Fibroblast of skin of left biceps (primary cell): ENCODE measurements at regions not wholly inside any gene's neighbourhood (a gene's known extent, or its start where the extent isn't known, plus 50 kb on each side); places are given as distances from the start of the nearest gene placed in this dataset.
A peak's percentile ranks its signal among the peaks of the same experiment; 100 is the strongest.

Source experiments
- DNase-seq, 2 experiments: peaks; one replicate each; pipeline ENCODE4 v3.0.0-alpha.2; 2013; ENCODE audit warnings: low read depth in 2 of 2

DNA sequence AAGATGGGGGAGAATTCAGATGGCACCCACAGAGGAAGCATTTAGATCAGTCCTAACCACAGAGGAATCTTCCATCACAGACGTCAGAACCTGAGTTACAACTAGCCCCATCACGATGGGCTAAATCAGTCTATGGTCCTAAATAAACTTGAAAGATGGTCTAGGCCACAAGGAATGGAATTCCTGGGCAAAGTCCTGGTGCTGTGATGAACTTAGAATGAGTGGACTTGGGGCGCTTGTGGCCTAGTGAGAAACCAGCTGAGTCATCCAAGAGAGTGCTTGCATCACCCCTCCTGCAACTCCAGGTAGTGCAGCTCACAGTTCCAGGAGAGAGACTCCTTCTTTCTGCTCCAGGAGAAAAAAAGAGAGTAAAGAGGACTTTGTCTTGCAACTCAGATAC, 722.9 kb upstream of the RGMB start:
- DNase-seq, result no peak

DNA sequence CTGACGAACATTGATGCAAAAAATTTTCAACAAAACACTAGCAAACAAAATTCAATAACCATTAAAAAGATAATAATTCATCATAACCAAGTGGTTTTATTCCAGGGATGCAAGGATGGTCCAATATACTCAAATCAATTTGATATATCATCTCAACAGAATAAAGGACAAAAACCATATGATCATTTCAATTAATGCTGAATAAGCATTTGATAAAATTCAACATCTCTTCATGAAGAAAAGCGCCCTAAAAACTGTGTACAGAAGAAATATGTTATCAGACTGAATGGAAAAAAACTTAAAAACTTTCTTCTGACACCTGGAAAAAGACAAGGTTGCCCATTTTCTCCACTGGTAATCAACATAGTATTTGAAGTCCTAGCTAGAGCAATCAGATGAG, 720.3 kb upstream of the RGMB start:
- DNase-seq, result no peak

DNA sequence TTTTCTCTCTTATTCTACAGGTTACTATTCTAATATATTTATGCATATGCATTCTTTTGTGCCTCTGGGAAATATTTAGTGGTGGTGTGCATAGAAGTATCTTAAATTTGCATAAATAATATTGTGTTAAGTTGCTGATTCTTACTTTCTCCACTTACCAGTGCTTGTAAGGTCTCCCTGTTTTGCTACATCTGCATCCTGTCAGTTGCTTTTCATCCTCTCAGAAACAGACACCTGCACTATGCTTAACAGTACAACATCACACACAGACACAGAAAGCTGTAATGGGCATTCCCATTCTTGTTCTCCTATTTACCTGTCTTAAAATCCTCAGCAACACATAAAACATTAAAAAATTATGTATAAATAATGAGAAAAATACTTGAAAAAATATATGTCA, 713.3 kb upstream of the RGMB start:
- no peak for DNase-seq

DNA sequence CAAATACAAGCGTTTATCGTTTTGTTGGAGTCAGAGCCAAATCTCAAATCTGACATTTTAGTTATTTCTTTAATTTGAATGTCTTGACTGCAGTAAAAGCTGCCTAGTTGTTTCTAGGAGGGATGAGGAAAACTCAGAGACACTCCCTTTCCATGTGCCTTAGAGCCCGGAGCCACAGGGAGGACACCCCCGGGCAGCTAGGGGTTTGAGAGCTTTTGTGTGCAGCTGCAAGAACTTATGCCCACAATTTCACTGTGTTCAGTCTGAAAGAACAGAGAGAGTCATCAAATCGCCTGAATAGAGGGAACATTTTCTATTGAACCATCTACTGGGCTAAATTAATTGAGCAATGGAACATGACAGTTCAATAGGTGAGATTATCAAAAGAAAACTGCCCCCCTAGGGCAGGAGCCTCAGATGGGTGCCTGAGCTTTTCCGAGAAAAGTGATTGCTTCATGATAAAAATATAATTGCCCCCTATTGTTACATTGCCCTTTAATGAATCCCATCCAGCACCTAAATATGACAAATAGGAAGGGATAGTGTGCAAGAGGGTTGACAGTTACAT, 709.3 kb upstream of the RGMB start:
- DNase-seq, result no peak

DNA sequence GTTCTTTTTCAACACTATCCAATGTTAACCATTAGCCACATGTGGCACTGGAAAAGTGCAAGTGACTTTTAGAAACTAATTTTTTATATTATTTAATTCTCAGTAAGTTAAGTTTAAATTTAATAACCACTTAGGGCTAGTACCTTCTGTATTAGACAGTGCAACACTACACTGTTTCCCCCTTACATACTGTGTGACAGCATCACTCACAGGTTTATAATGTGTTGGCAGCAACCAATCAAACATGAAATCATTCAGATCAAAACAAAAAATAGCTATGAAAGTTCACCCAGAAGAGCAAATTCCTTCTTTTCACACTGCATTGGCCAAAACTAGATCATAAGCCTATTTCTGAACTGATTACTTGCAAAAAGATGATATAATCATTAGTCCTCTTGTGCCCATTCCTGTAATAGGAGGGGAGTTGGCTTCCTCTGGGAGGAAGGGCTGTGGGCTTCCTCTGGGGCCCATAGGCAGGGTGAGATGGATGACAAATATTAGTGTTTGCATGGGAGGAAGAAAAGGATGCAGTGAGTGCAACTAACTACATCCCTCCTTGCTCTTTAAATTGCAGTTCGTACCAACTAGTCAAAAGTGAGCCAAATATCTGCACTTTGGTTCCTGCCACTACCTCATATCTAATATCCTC, 708.1 kb upstream of the RGMB start:
- DNase-seq, result peak; percentile 12 to 15

DNA sequence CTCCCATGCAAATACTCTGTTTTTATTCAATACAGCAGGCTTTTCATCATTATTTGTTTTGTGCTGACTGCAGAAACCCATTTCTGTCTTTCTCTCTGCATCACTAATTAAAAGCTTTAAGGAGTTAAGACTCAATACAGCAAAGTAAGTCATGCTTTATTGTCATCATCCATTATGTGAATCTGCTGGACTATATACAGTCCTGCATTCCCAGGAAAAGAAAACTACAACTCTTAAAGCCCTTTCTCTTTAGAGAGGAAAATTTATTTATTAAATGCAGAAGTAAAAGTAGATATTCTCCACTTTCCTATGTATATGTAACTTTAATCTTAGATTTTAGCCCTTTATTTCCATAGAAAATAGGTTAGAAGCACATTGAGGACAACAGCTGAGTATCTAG, 706.6 kb upstream of the RGMB start:
- DNase-seq, result no peak

DNA sequence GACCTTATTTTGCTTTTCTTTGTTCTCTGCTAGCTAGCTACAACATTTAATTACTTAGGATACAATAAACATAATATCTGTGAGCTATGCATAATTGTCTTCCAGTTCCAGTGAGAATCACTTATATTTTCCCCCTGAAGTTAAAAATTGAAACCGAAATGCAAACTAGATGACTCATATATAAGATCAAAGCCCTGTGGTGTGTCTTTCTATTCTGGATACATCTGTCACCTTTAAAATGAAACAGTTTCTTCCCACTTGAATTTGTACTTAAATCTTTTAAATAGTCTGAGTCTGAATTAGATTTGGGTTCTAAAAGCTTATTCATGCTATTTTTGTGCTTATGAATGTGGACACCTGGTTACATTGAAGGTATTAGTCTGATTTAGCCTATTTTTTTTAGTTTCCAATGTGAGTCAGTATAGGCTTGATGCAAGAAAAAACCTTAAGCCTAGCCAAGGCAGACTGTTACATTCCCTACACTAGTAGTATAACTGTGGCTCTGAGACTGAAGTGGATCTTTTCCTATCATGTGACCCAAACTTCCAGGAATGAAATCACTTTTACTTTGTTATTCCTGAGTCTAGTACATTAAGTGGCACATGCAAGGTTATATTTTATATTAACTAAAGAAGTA, 703.5 kb upstream of the RGMB start:
- DNase-seq, result no peak

DNA sequence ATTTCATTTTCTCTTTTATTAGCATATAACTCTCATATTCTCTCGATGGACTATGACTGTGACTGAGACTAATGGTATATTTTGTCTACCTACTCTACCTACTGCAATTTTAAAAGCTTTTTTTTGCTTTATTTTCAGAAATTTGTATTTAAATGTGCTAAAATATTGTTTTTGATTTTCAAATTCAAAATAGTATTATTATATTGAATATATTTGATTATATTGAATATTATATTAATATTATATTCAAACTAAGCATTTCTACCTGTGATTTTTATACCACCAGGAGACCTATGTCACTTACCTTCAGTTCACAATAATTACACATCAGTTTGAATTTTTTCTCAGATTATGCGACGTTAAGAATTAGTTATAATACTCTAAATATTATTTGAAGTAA, 700.5 kb upstream of the RGMB start:
- DNase-seq, result no peak

DNA sequence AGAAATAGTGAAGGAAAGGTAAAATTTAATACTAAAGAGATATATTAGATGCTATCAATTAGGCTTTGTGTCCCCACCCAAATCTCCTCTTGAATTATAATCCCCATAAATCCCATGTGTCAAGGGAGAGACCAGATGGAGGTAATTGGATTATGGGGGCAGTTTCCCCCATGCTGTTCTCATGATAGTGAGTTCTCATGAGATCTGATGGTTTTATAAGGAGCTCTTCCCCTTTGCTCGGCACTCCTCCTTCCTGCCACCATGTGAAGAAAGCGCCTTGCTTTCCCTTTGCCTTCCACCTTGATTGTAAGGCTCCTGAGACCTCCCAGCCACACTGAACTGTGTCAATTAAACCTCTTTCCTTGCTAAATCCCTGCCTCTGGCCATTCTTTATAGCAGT, 697.0 kb upstream of the RGMB start:
- DNase-seq, result no peak

DNA sequence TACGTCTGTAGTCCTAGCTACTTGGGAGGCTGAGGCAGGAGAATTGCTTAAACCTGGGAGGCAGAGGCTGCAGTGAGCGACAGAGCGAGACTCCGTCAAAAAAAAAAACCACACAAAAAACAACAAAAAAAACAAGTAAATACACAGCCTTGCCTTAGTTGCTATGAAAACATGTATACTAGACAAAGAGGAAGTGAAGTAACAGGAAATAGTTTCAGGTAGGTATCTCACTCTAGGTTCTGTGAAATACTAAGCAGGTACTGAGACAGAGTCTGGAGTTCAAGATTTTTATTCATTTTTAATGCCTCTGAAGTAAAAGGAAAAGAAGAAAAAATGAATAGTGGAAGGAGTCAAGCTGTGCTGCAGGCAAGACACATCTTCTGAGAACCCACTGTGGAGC, 687.9 kb upstream of the RGMB start:
- no peak for DNase-seq

DNA sequence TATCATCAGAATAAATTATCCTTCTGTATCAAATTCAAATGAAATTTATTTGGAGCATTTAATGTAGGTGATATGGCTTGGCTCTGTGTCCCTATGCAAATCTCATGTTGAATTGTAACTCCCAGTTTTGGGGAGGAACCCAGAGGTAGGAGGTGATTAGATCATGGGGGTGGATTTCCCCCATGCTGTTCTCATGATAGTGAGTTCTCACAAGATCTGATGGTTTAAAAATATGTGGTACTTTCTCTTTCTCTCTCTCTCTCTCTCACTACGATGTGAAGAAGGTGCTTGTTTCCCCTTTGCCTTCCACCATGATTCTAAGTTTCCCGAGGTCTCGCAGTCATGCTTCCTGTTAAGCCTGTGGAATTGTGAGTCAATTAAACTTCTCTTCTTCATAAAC, 678.4 kb upstream of the RGMB start:
- no peak for DNase-seq

DNA sequence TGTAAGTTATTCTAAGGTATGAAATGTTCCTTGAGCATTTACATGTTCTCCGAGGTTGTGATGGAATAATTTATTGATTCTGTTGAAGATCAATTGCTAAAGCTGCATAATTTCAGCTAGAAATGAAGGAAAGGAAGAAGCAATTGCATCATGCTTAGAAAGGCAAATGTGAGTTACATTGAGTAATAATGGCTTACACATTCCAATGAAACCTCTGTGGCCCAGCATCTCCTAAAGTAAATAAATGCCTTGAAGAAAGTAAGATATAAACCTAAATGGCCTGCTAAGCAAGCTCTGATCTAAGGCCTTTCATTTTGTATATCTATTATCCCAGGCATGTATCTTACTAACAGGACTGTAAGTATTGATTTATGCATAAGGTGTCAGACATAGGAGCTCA, 677.3 kb upstream of the RGMB start:
- peak in 1 of 2 experiments; percentile 54 for DNase-seq

DNA sequence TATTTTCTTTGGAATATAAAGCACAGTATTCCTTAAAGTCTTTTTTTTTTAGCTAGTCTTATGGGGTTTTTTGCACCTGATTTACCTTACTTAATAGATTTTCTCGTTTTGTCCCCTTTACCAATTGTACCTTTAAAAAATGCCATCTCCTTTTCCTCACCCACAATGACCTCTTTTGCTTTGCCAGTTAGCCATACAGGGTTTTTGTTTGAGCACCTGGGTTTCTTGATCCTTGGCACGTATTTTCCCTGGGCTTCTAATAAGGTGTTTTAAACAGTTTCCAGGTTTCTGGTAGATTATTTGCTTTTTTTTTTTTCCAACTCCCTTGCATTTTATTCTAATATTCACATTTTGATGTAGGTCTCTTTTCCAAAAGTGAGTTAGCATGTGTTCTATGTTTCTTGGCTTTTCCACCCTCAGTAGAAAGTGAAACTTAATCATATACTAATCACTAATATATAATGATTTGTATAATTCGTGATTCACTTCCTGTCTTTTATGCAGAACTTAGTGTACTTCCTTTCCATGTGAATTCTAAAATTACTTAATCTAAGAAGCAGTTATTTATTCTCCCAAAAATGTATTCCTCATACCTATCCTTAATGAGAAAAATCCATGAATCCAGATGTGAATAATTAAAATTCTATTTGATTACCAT, 673.9 kb upstream of the RGMB start:
- no peak for DNase-seq

DNA sequence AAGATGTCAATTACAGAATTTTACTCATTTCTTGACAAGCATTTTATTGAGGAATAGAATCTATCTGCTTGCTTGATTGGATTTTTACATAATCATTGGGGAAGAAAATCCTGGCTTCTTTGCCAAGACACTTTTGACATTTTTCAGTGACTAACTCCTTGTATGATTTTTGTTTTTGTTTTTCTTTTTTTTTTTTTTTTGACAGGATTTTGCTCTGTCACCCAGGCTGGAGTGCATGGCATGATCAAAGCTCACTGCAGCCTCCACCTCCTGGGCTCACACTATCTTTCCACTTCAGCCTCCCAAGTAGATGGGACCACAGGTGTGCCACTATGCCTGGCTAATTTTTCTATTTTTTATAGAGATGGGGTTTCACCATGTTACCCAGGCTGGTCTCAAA, 672.3 kb upstream of the RGMB start:
- DNase-seq, result no peak

DNA sequence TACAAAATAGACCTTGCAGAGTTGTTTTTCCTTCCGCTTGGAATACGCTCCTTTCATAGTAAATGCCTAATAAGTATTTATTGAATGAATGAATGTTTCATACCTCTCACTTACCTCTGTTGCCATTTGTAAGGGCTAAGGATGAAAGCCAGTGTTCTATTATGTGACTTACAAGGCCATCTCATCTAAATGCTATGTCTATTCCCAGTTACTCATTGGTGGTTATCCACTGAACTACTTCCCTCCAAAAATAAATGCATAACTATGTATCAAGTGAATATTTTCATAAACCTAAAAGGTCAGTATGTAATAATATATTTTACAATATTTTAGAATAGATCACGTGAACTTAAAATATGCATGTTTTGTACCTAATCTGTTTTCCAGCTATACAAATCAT, 670.5 kb upstream of the RGMB start:
- no peak for DNase-seq

DNA sequence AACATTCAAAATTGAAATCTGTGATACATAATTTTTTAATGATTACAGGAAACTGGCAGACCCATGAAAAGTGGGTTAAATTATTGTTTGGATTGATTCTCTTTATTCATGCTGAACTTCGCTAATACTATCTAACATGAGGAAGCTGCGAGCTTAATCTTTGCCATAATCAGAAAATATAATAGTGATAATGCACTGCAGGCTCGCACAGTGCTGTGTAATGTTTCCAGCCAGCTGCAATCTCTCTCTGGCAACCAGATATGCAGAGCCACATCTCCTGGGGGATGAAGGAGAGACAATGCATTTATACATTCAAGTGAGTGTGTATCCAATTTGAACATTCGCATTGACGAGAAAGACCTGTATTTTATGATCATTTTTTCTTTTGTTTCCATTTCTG, 669.7 kb upstream of the RGMB start:
- no peak for DNase-seq

DNA sequence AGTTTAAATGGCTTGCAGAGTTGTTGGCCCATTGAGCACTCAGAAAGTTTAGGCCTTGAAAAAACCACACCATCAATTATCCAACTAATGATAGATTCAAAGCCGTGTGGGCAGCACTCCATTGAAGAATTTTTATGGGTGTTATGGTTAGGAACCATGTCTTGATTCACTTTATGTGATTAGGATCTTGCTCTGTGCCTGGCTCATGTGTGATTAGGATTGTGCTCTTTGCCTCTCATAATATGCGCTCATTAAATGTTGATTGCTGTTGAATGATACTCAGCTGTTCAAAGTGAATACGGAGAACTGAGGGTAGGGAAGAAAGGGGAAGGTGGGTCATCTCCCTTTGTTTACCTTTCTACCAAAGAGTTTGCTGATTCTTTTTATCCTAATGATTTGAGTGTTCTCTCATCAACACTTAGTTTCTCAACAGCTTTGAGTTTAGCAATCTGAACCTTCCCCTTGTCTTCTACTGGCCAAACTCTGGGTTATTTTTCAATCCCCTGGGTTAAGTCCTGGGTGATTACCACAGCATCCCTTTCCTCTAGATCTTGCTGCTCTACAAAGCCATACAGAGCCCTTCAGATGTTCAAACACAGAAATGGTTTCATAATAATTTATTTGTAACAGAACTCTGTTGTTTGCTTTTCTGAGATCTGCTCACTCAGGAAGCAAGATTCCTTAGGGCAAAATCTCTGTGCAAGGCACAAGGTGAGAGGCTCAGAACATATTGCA, 668.8 kb upstream of the RGMB start:
- no peak for DNase-seq

DNA sequence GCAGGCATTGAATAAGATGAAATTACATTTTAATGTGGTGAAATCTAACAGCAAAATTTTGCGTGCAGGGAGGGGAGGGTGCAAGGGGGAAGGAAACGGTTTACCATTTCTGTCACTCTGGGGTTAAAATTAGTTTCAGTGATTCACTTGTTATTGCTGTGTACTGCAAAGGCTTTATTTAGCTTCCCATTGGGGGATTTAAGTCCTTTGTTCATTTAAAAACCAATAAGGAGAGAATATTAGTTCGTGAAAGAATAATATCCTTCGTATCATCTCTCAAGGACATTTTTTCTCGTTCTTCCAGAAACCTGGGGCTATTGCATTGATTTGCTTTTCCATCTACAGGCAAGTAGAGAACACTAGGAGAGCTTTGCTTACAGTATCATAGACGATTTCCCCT, 667.8 kb upstream of the RGMB start:
- no peak for DNase-seq

DNA sequence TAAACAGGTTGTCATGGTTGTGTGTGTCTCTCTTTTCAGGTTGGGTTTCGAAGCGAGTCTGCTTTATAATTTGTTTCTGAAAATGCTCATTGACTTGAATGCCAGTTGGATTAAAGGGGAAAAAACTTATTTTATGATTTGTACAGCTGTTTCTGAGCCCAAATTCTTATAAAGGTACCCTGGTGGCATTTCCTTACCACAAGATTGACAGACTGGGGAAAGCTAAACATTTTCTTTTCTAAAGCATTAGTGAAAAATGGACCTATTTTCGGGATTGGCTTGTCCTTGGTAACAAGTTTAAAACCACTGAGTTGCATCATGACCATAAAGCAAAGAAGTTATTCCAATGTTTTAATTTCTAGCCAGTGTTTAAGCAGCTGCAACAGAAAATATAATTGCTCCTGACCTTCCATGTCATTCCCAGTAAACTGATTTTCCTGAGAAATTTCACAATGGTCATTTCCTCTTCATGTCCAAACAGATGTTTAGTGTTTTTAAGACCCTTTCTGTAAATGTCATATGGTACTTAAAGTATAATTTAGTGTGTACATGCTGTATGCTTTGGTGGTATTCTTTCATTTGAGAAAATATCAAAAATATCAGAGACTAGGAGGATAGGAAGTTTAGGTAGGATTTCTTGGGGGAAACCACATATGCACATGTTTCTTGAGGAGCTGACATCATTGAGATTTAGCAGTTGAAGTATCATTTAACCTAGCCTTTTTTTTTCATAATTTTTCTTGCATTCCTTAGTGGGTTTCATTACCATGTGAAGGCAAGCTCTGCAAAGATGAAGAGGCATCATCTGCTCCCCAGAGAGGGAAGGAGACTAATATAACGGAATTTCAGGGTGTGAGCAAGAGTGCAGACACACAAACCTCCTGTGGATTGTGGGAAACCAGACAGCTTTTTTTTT, 667.1 kb upstream of the RGMB start:
- DNase-seq, result peak; percentile 94 to 96

DNA sequence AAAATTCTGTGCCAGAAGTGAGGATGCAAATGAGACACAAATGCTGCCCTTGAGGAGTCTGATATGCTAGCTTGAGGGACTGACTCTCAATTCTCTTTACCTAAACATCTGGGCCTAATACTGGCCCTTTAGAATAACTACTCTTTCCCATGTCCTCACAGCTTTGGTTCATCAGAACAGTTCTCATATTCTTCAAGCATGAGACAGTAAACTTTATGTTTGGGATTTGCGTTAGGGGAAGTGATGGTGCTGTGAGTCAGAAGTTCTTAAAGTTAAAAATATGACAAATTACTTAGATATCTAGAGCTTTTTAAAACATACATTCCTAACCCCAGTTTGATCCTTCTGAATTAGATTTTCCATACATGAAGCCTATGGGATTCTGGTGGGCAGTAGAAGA, 665.0 kb upstream of the RGMB start:
- DNase-seq, result peak; percentile 88 to 89

DNA sequence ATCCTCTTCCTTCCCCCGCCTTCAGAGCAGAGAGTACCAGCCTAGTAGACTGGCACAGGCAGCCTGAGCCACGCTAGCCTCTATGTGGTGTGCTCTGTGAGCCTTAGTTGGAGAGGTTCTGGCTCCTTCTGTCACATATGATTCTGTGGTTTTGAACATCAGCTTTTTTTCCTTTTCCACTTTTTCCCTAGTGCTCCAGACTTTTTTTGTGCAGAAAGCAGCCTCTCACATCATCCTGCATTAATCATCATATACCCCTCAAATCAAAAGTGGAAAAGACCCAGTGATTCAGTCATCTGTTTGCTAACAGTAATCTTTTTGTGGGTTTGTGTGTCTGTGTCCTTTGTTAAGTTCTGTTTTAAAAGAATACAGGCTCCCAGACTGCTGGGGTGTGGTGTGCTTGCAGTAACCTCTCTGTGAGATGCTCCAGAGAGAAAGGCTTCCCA, 663.9 kb upstream of the RGMB start:
- DNase-seq, result peak; percentile 62 to 71
